Stimulated activated CD8-positive, alpha-beta memory T cell treated with anti-CD3 and anti-CD28 coated beads, Interleukin-4, amount 100 ng/mL, for 1 hour (primary cell): ENCODE measurements at regions not wholly inside any gene's neighbourhood (a gene's known extent, or its start where the extent isn't known, plus 50 kb on each side); places are given as distances from the start of the nearest gene placed in this dataset.
"Not testable (repeated sequence)": the region's sequence is repeated elsewhere in the genome, so short reads cannot be mapped to it uniquely, and the experiment has no call there.

ENCODE experiments used
- DNase-seq, 2 donors: peaks; one replicate each; pipeline ENCODE4 v3.0.0-alpha.2; 2020; ENCODE audit warnings: low read depth in 2 of 2, low spot score in 1 of 2

GRCh38 chr5:124515497-124516245, 230.8 kb downstream of the ZNF608 start:
- no peak for DNase-seq

GRCh38 chr5:124514956-124515355, 231.5 kb downstream of the ZNF608 start:
- DNase-seq: no peak

GRCh38 chr5:124512952-124513632, 233.3 kb downstream of the ZNF608 start:
- DNase-seq: no peak

GRCh38 chr5:124512236-124512635, 234.2 kb downstream of the ZNF608 start:
- no peak for DNase-seq

GRCh38 chr5:124511791-124512190, 234.6 kb downstream of the ZNF608 start:
- DNase-seq: no peak

- no peak for DNase-seq
Observed at GRCh38 chr5:124507688-124508087, 238.8 kb downstream of the ZNF608 start.

- no peak for DNase-seq
Observed at GRCh38 chr5:124504081-124504916, 242.1 kb downstream of the ZNF608 start.

- no peak for DNase-seq
Observed at GRCh38 chr5:124502551-124502950, 243.9 kb downstream of the ZNF608 start.

GRCh38 chr5:124499818-124500217, 246.6 kb downstream of the ZNF608 start:
- DNase-seq: not testable (repeated sequence)

- not testable (repeated sequence) for DNase-seq
Observed at GRCh38 chr5:124496968-124497367, 249.5 kb downstream of the ZNF608 start.

- DNase-seq: no peak
Observed at GRCh38 chr5:124494540-124495116, 251.8 kb downstream of the ZNF608 start.

- no peak for DNase-seq
Observed at GRCh38 chr5:124492444-124493224, 253.8 kb downstream of the ZNF608 start.

- DNase-seq: not testable (repeated sequence)
Observed at GRCh38 chr5:124490315-124490714, 256.1 kb downstream of the ZNF608 start.

GRCh38 chr5:124481419-124481818, 265.0 kb downstream of the ZNF608 start:
- no peak for DNase-seq

GRCh38 chr5:124480964-124481363, 265.5 kb downstream of the ZNF608 start:
- DNase-seq: no peak

- DNase-seq: no peak
Observed at GRCh38 chr5:124480022-124480421, 266.4 kb downstream of the ZNF608 start.

- DNase-seq: no peak
Observed at GRCh38 chr5:124478264-124478663, 268.2 kb downstream of the ZNF608 start.

GRCh38 chr5:124477577-124477976, 268.9 kb downstream of the ZNF608 start:
- no peak for DNase-seq

- no peak for DNase-seq
Observed at GRCh38 chr5:124477062-124477461, 269.4 kb downstream of the ZNF608 start.

GRCh38 chr5:124474528-124475215, 271.8 kb downstream of the ZNF608 start:
- DNase-seq: no peak
